ENCODE measurements at regions not wholly inside any gene's neighbourhood (a gene's known extent, or its start where the extent isn't known, plus 50 kb on each side); places are given as distances from the start of the nearest gene placed in this dataset.

DNA sequence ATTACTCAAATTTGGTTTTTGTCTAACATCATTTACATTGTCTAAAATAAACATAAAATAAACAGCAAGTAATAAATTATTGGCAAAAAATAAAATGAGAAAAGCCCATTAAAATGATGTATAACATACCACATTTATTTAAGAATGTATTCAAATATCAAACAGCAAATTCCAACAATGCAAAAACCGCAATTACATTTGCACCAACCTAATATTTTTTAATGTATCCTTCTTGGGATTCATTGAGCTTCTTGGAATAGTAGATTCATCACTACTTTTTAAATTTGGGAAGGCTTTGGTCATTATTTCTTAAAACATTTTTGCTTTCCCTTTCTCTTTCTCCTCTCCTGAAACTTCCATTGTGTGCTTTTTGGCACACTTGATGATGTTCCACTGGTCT, 400.2 kb downstream of the MAGEE1 start:
- TF ChIP-seq, protein P1, sequence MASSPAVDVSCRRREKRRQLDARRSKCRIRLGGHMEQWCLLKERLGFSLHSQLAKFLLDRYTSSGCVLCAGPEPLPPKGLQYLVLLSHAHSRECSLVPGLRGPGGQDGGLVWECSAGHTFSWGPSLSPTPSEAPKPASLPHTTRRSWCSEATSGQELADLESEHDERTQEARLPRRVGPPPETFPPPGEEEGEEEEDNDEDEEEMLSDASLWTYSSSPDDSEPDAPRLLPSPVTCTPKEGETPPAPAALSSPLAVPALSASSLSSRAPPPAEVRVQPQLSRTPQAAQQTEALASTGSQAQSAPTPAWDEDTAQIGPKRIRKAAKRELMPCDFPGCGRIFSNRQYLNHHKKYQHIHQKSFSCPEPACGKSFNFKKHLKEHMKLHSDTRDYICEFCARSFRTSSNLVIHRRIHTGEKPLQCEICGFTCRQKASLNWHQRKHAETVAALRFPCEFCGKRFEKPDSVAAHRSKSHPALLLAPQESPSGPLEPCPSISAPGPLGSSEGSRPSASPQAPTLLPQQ (tag by site-specific recombination; IDR thresholded peaks at IDR 0.05), result no peak
- TF ChIP-seq, protein P2, sequence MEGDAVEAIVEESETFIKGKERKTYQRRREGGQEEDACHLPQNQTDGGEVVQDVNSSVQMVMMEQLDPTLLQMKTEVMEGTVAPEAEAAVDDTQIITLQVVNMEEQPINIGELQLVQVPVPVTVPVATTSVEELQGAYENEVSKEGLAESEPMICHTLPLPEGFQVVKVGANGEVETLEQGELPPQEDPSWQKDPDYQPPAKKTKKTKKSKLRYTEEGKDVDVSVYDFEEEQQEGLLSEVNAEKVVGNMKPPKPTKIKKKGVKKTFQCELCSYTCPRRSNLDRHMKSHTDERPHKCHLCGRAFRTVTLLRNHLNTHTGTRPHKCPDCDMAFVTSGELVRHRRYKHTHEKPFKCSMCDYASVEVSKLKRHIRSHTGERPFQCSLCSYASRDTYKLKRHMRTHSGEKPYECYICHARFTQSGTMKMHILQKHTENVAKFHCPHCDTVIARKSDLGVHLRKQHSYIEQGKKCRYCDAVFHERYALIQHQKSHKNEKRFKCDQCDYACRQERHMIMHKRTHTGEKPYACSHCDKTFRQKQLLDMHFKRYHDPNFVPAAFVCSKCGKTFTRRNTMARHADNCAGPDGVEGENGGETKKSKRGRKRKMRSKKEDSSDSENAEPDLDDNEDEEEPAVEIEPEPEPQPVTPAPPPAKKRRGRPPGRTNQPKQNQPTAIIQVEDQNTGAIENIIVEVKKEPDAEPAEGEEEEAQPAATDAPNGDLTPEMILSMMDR (tag by site-specific recombination; IDR thresholded peaks at IDR 0.05), result no peak
- TF ChIP-seq KLF1 (tag by site-specific recombination; IDR thresholded peaks at IDR 0.05) (no peak), ZNF560 (tag by site-specific recombination; IDR thresholded peaks at IDR 0.05; ENCODE audit: borderline replicate concordance) (no peak), ZFP41 (tag by site-specific recombination; IDR thresholded peaks at IDR 0.05; ENCODE audit: borderline replicate concordance) (no peak), YY1 (tag by site-specific recombination; IDR thresholded peaks at IDR 0.05) (no peak), SP2 (tag by site-specific recombination; IDR thresholded peaks at IDR 0.05) (no peak), ZNF416 (tag by site-specific recombination; IDR thresholded peaks at IDR 0.05) (no peak), ZNF394 (tag by site-specific recombination; IDR thresholded peaks at IDR 0.05; ENCODE audit: borderline replicate concordance) (no peak)
